ENCODE measurements at regions not wholly inside any gene's neighbourhood (a gene's known extent, or its start where the extent isn't known, plus 50 kb on each side); places are given as distances from the start of the nearest gene placed in this dataset.

GRCh38 chr13:74651121-74651520 is 516.9 kb upstream of the KLF12 start:
- no peak overlapping the region for H3K4me3 ChIP-seq (ENCODE audit: low read depth, low read length)
- DNase-seq (ENCODE audit: low read depth), result peak; percentile 63
- TF ChIP-seq, protein P1, sequence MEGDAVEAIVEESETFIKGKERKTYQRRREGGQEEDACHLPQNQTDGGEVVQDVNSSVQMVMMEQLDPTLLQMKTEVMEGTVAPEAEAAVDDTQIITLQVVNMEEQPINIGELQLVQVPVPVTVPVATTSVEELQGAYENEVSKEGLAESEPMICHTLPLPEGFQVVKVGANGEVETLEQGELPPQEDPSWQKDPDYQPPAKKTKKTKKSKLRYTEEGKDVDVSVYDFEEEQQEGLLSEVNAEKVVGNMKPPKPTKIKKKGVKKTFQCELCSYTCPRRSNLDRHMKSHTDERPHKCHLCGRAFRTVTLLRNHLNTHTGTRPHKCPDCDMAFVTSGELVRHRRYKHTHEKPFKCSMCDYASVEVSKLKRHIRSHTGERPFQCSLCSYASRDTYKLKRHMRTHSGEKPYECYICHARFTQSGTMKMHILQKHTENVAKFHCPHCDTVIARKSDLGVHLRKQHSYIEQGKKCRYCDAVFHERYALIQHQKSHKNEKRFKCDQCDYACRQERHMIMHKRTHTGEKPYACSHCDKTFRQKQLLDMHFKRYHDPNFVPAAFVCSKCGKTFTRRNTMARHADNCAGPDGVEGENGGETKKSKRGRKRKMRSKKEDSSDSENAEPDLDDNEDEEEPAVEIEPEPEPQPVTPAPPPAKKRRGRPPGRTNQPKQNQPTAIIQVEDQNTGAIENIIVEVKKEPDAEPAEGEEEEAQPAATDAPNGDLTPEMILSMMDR (IDR thresholded peaks at IDR 0.05; ENCODE audit: control insufficient read depth, extremely low read depth, insufficient read depth), result no peak

DNA sequence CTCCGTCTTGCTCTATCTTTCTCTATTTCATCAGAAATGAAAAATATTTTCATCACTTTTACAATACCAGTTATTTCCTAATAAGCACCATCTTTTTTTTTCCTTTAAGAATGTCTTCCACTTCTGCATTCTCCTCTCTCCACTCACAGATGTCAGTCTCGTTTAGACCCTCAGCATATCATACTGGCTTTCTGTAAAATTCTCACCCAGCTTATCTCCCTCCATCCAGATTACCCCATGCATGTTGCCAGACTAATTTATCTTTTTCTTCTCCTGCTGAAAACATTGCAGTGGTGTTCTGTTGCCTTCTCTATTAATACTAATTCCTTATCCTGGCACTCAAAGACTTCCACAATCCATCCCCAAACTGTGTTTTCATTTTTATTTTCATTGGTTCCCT is 513.8 kb upstream of the KLF12 start:
- DNase-seq (ENCODE audit: low read depth), result no peak
- TF ChIP-seq, protein P1 (IDR thresholded peaks at IDR 0.05; ENCODE audit: control insufficient read depth, extremely low read depth, insufficient read depth), result no peak
- H3K4me3 ChIP-seq (ENCODE audit: low read depth, low read length), result no peak overlapping the region

- H3K4me3 ChIP-seq (ENCODE audit: low read depth, low read length), result no peak overlapping the region
- TF ChIP-seq, protein P1 (IDR thresholded peaks at IDR 0.05; ENCODE audit: control insufficient read depth, extremely low read depth, insufficient read depth), result no peak
- DNase-seq (ENCODE audit: low read depth), result no peak
These were observed 513.0 kb upstream of the KLF12 start for GRCh38 chr13:74647211-74647610.

- TF ChIP-seq, protein P1 (IDR thresholded peaks at IDR 0.05; ENCODE audit: control insufficient read depth, extremely low read depth, insufficient read depth), result no peak
- DNase-seq (ENCODE audit: low read depth), result no peak
These were observed 511.9 kb upstream of the KLF12 start for GRCh38 chr13:74646091-74646490.

DNA sequence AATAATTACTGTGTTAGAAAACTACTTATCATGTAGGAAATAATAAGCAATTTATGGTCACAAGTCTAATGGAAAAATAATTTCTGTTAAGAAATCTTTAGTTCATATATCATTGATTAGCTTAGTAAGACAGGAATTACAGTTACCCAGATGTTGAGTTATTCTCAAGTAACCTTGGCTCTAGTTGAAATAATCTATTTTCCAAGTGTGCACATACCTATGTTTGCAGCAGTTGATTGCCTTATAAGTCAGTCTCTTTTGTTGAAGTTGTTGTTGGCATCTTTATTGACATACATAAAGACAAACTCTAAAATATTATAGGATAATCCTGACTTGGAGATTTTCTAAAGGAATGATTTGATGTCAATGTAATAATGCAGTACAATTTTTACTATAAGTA is 511.4 kb upstream of the KLF12 start:
- DNase-seq (ENCODE audit: low read depth), result no peak
- no peak overlapping the region for H3K4me3 ChIP-seq (ENCODE audit: low read depth, low read length)
- TF ChIP-seq, protein P1 (IDR thresholded peaks at IDR 0.05; ENCODE audit: control insufficient read depth, extremely low read depth, insufficient read depth), result no peak

More at GRCh38 chr13:74646091-74646490, 511.9 kb upstream of the KLF12 start:
- no peak overlapping the region for H3K4me3 ChIP-seq (ENCODE audit: low read depth, low read length)

DNA sequence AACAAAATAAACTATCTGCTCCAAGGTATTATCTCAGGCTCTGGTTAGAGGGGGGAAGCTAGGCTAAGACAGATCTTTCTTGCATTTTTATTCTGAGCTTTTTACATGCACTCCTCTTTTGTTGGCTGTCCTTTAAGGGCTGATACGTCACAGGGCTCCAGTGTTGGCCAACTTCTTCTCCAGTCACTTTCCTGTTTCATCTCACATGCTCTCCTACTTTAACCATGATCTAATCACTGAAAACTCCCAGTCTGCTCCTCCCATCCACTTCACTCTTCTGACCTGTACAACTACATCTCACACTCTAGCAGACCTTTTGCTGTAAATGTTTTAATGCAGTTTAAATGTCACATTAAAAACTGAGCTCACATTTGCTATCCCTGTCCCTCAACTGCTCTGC is 510.0 kb upstream of the KLF12 start:
- no peak overlapping the region for H3K4me3 ChIP-seq (ENCODE audit: low read depth, low read length)
- TF ChIP-seq, protein P1 (IDR thresholded peaks at IDR 0.05; ENCODE audit: control insufficient read depth, extremely low read depth, insufficient read depth), result no peak
- no peak for DNase-seq (ENCODE audit: low read depth)

- DNase-seq (ENCODE audit: low read depth), result no peak
- no peak overlapping the region for H3K4me3 ChIP-seq (ENCODE audit: low read depth, low read length)
- TF ChIP-seq, protein P1 (IDR thresholded peaks at IDR 0.05; ENCODE audit: control insufficient read depth, extremely low read depth, insufficient read depth), result no peak
These were observed 507.4 kb upstream of the KLF12 start for GRCh38 chr13:74641586-74641985.

All from LNCaP clone FGC (cell line).